ENCODE measurements at regions not wholly inside any gene's neighbourhood (a gene's known extent, or its start where the extent isn't known, plus 50 kb on each side); places are given as distances from the start of the nearest gene placed in this dataset.

- TF ChIP-seq, protein P1, sequence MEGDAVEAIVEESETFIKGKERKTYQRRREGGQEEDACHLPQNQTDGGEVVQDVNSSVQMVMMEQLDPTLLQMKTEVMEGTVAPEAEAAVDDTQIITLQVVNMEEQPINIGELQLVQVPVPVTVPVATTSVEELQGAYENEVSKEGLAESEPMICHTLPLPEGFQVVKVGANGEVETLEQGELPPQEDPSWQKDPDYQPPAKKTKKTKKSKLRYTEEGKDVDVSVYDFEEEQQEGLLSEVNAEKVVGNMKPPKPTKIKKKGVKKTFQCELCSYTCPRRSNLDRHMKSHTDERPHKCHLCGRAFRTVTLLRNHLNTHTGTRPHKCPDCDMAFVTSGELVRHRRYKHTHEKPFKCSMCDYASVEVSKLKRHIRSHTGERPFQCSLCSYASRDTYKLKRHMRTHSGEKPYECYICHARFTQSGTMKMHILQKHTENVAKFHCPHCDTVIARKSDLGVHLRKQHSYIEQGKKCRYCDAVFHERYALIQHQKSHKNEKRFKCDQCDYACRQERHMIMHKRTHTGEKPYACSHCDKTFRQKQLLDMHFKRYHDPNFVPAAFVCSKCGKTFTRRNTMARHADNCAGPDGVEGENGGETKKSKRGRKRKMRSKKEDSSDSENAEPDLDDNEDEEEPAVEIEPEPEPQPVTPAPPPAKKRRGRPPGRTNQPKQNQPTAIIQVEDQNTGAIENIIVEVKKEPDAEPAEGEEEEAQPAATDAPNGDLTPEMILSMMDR (IDR thresholded peaks at IDR 0.05 in 8 of 11, conservative IDR thresholded peaks at IDR 0.05 in 3 of 11) = no peak
- no peak for TF ChIP-seq POLR2AphosphoS5 (IDR thresholded peaks at IDR 0.05)
Measured at GRCh38 chr7:370259-370625, 80.3 kb downstream of the FOXL3 start.
